ENCODE measurements at regions not wholly inside any gene's neighbourhood (a gene's known extent, or its start where the extent isn't known, plus 50 kb on each side); places are given as distances from the start of the nearest gene placed in this dataset.

DNA sequence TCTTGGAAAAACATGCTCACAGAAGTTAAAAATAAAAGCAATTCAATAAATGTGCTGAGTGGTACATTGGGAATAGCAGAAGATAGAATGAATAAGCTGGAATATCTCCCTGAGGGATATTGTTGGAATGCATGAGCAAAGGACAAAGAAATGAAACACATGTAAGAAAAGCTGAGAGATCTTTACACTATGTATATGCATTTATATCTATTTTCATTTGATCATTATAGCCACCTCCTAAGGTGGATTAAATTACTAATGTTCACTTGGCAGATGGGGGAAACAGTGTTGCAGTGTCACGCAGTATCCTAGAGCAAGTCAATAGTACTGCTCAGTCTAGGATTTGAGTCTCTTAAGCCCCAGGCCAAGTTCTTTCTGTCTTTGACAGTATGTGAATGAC, 542.0 kb upstream of the MARCKS start:
- Histone ChIP-seq H3K36me3 (no peaks in the 10 kb centered on the region), H3K4me1 (no peaks in the 10 kb centered on the region), H3K4me3 (no peak overlapping the region), H3K27ac (no peak overlapping the region), H3K9me3 (no peaks in the 10 kb centered on the region), H3K27me3 (no peaks in the 10 kb centered on the region)
- intact Hi-C loops (cut with DNase I; ENCODE audit: low total_unique reads): no loop called here
- no peak for DNase-seq (ENCODE audit: low spot score in 2 of 2)
- no peak for TF ChIP-seq POLR2A (IDR thresholded peaks at IDR 0.05)
- TF ChIP-seq POLR2AphosphoS5 (IDR thresholded peaks at IDR 0.05): no peak
- TF ChIP-seq, protein P1, sequence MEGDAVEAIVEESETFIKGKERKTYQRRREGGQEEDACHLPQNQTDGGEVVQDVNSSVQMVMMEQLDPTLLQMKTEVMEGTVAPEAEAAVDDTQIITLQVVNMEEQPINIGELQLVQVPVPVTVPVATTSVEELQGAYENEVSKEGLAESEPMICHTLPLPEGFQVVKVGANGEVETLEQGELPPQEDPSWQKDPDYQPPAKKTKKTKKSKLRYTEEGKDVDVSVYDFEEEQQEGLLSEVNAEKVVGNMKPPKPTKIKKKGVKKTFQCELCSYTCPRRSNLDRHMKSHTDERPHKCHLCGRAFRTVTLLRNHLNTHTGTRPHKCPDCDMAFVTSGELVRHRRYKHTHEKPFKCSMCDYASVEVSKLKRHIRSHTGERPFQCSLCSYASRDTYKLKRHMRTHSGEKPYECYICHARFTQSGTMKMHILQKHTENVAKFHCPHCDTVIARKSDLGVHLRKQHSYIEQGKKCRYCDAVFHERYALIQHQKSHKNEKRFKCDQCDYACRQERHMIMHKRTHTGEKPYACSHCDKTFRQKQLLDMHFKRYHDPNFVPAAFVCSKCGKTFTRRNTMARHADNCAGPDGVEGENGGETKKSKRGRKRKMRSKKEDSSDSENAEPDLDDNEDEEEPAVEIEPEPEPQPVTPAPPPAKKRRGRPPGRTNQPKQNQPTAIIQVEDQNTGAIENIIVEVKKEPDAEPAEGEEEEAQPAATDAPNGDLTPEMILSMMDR (IDR thresholded peaks at IDR 0.05): no peak

DNA sequence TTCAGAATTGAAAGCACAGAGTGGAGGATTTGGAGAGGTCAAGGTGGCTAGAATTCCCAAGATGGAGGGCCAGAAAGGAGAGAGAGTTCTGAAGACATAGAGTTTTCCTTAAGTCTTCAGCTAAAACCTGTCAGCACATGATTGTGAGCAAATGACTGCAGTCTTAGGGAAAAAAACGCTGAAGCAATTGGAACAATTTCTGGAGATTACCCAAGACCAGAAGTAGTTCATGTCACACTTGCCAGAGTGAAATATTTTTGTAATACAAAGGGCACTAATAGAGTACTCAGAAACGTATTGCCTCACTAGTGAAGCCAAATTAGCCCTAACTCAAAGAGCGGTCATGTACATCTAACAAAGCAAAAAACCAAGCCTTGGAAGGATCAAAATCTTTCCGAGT, 541.3 kb upstream of the MARCKS start:
- Histone ChIP-seq H3K4me3 (no peak overlapping the region), H3K27ac (no peak overlapping the region), H3K4me1 (no peaks in the 10 kb centered on the region), H3K9me3 (no peaks in the 10 kb centered on the region), H3K27me3 (no peaks in the 10 kb centered on the region), H3K36me3 (no peaks in the 10 kb centered on the region)
- DNase-seq (ENCODE audit: low spot score in 2 of 2): no peak
- intact Hi-C loops (cut with DNase I; ENCODE audit: low total_unique reads): no loop called here
- TF ChIP-seq, protein P1 (IDR thresholded peaks at IDR 0.05): no peak
- no peak for TF ChIP-seq POLR2A (IDR thresholded peaks at IDR 0.05)
- TF ChIP-seq POLR2AphosphoS5 (IDR thresholded peaks at IDR 0.05): no peak

DNA sequence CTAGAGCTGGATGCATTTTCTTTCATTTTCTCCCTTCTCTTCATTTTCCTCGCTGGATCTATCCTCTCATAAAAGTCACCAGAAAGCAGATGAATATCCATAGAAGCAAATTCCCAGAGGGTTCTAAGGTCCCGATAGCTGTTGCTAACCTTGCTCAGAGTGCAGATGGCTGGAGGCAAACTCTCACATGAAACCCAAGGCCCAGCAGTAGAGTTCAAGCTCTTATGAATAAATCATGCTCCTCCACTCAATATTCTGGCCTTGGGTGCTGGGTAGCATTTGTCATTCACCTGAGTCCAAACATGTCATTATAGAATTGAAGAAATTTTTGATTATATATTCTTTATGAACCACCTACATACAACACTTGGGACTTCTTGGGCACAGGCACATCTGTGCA, 539.7 kb upstream of the MARCKS start:
- intact Hi-C loops (cut with DNase I; ENCODE audit: low total_unique reads): no loop called here
- H3K36me3 ChIP-seq: no peaks in the 10 kb centered on the region
- DNase-seq (ENCODE audit: low spot score in 2 of 2): no peak
- no peaks in the 10 kb centered on the region for H3K9me3 ChIP-seq
- no peak overlapping the region for H3K27ac ChIP-seq
- H3K4me1 ChIP-seq: no peaks in the 10 kb centered on the region
- no peak overlapping the region for H3K4me3 ChIP-seq
- H3K27me3 ChIP-seq: no peaks in the 10 kb centered on the region
- no peak for TF ChIP-seq POLR2A (IDR thresholded peaks at IDR 0.05)
- TF ChIP-seq, protein P1 (IDR thresholded peaks at IDR 0.05): no peak
- TF ChIP-seq POLR2AphosphoS5 (IDR thresholded peaks at IDR 0.05): no peak

DNA sequence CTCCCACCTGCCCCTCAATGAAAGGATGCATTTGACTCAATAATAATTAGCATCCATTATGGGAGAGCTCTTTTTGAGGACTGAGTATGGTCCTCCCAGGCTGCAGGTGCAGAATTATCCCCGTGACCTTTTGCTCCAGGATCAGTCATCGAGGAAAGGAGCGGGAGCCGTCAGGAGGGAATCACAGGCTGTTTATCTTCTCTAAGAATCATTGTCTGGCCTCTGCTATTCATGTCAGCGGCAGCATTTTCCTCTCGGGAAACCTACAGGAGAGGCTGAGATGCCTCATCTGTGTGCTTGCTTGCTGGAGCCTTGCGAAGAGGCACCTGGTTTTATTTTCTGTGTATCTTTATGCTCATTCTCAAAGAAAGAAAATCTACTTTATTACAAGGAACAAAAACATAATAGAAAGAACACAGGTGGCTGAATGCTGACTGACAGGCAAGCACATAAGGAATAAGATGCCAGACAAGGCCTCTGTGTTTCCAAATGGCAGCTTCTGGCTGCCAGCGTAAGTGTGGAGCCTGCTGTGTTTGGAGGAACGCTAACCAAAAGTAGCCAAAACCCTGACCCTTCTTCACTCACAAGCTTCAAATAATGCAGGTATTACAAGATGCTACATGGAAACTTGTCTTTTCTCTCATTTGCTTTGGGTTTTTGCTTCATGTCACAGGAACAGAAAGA, 539.1 kb upstream of the MARCKS start:
- no peak overlapping the region for H3K27ac ChIP-seq
- intact Hi-C loops (cut with DNase I; ENCODE audit: low total_unique reads): no loop called here
- H3K36me3 ChIP-seq: no peaks in the 10 kb centered on the region
- H3K9me3 ChIP-seq: no peaks in the 10 kb centered on the region
- DNase-seq (ENCODE audit: low spot score in 2 of 2): no peak
- no peaks in the 10 kb centered on the region for H3K27me3 ChIP-seq
- no peaks in the 10 kb centered on the region for H3K4me1 ChIP-seq
- no peak overlapping the region for H3K4me3 ChIP-seq
- no peak for TF ChIP-seq POLR2A (IDR thresholded peaks at IDR 0.05)
- TF ChIP-seq, protein P1 (IDR thresholded peaks at IDR 0.05): no peak

DNA sequence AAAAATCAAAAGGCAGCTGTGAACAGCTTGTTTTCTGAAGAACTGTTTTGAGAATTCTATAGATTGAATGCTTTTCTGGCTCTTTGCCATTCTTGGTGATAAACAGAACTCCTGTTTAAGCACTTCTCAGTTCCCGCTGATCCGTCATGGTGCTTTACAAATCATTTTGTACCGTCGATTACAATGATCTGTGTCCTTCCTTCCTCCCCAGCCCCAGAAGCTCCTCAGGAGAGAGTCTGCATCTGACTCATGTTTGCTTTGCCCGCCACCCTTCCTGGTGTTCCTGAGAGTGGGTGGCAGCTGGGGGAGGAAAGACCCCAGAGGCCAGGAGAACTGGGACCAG, 538.6 kb upstream of the MARCKS start:
- no peaks in the 10 kb centered on the region for H3K27me3 ChIP-seq
- H3K9me3 ChIP-seq: no peaks in the 10 kb centered on the region
- H3K27ac ChIP-seq: no peak overlapping the region
- TF ChIP-seq POLR2AphosphoS5 (IDR thresholded peaks at IDR 0.05) (no peak), POLR2A (IDR thresholded peaks at IDR 0.05) (no peak)
- TF ChIP-seq, protein P1 (IDR thresholded peaks at IDR 0.05): no peak
- H3K4me3 ChIP-seq: no peak overlapping the region
- intact Hi-C loops (cut with DNase I; ENCODE audit: low total_unique reads): no loop called here
- H3K4me1 ChIP-seq: no peaks in the 10 kb centered on the region
- no peak for DNase-seq (ENCODE audit: low spot score in 2 of 2)
- H3K36me3 ChIP-seq: no peaks in the 10 kb centered on the region
